ENCODE measurements at regions not wholly inside any gene's neighbourhood (a gene's known extent, or its start where the extent isn't known, plus 50 kb on each side); places are given as distances from the start of the nearest gene placed in this dataset.

DNA sequence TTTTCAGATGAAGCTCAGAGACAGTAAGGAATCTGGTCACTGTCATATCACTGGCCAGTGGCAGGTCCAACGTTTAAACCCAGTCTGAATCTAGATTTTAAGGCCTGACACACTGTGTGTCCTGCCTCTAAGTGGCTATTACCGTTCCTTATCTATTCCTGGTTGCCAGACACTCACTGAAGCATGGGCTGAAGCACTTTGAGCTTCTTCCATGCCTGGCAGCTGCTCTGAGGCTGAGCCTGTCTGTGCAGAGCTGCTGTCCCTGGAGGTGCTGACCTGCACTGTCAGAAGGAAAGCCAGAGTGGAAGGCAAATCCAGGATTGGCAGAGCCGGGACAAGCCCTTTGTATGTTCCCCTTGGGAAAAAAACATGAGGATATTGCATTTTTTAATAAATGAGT is 109.2 kb upstream of the SLC7A1 start:
- TF ChIP-seq, protein P1, sequence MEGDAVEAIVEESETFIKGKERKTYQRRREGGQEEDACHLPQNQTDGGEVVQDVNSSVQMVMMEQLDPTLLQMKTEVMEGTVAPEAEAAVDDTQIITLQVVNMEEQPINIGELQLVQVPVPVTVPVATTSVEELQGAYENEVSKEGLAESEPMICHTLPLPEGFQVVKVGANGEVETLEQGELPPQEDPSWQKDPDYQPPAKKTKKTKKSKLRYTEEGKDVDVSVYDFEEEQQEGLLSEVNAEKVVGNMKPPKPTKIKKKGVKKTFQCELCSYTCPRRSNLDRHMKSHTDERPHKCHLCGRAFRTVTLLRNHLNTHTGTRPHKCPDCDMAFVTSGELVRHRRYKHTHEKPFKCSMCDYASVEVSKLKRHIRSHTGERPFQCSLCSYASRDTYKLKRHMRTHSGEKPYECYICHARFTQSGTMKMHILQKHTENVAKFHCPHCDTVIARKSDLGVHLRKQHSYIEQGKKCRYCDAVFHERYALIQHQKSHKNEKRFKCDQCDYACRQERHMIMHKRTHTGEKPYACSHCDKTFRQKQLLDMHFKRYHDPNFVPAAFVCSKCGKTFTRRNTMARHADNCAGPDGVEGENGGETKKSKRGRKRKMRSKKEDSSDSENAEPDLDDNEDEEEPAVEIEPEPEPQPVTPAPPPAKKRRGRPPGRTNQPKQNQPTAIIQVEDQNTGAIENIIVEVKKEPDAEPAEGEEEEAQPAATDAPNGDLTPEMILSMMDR (IDR thresholded peaks at IDR 0.05), result no peak
- TF ChIP-seq, protein P2, sequence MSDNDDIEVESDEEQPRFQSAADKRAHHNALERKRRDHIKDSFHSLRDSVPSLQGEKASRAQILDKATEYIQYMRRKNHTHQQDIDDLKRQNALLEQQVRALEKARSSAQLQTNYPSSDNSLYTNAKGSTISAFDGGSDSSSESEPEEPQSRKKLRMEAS (IDR thresholded peaks at IDR 0.05; ENCODE audit: low read depth), result no peak
- TF ChIP-seq POLR2AphosphoS5 (IDR thresholded peaks at IDR 0.05; ENCODE audit: low read depth, low read length) (no peak), FOXJ3 (CRISPR knock-in tag; IDR thresholded peaks at IDR 0.05) (0 out of 2 replicates have a peak, but pooled peaks have one; percentile 43), FOXM1 (IDR thresholded peaks at IDR 0.05; ENCODE audit: low read depth) (no peak), EP300 (IDR thresholded peaks at IDR 0.05; ENCODE audit: borderline replicate concordance in 1 of 2, low read depth in 1 of 2, low read length in 1 of 2) (peak in 1 of 2 experiments; percentile 73; a peak in 1 of 4 replicates), SIN3A (IDR thresholded peaks at IDR 0.05; ENCODE audit: borderline replicate concordance, low read depth, low read length) (no peak), TEAD4 (IDR thresholded peaks at IDR 0.05; ENCODE audit: borderline replicate concordance, insufficient read depth) (no peak), GABPA (IDR thresholded peaks at IDR 0.05; ENCODE audit: low read depth) (no peak)
- TF ChIP-seq, protein P3, sequence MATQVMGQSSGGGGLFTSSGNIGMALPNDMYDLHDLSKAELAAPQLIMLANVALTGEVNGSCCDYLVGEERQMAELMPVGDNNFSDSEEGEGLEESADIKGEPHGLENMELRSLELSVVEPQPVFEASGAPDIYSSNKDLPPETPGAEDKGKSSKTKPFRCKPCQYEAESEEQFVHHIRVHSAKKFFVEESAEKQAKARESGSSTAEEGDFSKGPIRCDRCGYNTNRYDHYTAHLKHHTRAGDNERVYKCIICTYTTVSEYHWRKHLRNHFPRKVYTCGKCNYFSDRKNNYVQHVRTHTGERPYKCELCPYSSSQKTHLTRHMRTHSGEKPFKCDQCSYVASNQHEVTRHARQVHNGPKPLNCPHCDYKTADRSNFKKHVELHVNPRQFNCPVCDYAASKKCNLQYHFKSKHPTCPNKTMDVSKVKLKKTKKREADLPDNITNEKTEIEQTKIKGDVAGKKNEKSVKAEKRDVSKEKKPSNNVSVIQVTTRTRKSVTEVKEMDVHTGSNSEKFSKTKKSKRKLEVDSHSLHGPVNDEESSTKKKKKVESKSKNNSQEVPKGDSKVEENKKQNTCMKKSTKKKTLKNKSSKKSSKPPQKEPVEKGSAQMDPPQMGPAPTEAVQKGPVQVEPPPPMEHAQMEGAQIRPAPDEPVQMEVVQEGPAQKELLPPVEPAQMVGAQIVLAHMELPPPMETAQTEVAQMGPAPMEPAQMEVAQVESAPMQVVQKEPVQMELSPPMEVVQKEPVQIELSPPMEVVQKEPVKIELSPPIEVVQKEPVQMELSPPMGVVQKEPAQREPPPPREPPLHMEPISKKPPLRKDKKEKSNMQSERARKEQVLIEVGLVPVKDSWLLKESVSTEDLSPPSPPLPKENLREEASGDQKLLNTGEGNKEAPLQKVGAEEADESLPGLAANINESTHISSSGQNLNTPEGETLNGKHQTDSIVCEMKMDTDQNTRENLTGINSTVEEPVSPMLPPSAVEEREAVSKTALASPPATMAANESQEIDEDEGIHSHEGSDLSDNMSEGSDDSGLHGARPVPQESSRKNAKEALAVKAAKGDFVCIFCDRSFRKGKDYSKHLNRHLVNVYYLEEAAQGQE (IDR thresholded peaks at IDR 0.05; ENCODE audit: low read depth, low read length), result no peak
- TF ChIP-seq, protein P4, sequence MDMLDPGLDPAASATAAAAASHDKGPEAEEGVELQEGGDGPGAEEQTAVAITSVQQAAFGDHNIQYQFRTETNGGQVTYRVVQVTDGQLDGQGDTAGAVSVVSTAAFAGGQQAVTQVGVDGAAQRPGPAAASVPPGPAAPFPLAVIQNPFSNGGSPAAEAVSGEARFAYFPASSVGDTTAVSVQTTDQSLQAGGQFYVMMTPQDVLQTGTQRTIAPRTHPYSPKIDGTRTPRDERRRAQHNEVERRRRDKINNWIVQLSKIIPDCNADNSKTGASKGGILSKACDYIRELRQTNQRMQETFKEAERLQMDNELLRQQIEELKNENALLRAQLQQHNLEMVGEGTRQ (IDR thresholded peaks at IDR 0.05; ENCODE audit: borderline replicate concordance, low read depth, low read length), result no peak
- TF ChIP-seq, protein P5, sequence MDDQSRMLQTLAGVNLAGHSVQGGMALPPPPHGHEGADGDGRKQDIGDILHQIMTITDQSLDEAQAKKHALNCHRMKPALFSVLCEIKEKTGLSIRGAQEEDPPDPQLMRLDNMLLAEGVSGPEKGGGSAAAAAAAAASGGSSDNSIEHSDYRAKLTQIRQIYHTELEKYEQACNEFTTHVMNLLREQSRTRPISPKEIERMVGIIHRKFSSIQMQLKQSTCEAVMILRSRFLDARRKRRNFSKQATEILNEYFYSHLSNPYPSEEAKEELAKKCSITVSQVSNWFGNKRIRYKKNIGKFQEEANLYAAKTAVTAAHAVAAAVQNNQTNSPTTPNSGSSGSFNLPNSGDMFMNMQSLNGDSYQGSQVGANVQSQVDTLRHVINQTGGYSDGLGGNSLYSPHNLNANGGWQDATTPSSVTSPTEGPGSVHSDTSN (IDR thresholded peaks at IDR 0.05), result no peak

Data from SK-N-SH (cell line).